ENCODE measurements at regions not wholly inside any gene's neighbourhood (a gene's known extent, or its start where the extent isn't known, plus 50 kb on each side); places are given as distances from the start of the nearest gene placed in this dataset.

DNA sequence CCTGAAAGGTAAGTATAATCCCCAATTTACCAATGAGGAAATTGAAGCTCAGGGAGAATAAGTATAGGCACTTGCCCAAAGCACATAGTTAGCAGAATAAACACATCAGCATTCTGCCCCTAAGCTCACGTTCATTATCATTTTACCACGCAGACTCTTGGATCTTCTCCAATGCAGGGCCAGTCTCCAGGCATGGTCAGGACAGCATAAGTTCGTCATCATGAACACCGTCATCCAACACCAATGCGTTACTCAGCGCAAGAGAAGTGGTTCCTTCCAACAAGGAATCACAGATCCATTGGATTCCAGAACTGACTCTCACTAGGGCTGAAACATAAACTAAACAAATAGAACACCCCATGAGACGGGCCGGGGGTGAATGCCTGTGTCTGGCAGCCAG, 86.5 kb upstream of the GPM6B start:
- no peak for DNase-seq (ENCODE audit: low read depth)

DNA sequence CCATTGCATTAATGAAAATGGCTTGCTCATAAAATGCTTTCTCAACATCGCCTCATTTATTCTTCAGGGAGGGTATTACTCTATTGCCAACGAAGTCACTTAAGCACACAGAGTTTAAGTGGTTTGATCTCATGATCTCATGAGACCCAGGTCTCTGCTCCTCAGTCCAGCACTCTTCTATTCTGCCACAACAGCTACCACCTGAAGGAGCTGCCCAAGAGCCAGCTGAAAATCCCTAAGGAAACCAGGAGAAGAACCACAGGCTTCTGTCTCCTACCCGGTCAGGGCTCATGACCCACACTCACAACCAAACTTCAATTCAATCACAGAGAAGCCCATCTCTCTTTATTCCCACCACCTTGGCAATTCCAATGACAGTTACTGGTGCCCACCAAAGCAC, 85.5 kb upstream of the GPM6B start:
- DNase-seq (ENCODE audit: low read depth): no peak

DNA sequence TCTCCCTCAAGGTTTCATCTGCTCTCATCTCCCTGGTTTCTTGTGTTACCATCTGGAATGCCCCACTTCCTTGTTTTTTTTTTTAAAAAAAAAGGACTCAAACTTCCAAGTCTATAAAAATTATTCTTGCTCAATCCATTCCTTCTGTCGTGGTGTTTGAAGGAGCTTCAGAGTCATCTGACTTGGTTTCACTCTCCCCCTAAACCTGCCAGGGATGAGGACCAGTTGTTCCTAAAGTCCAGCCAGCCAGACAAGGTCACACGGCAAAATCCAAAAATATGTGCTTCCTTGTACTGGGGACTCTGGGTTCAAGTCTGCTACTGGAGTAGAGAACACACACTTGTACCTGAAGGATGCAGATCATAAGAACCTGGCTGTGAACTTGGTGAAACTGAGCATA, 84.5 kb upstream of the GPM6B start:
- no peak for DNase-seq (ENCODE audit: low read depth)

DNA sequence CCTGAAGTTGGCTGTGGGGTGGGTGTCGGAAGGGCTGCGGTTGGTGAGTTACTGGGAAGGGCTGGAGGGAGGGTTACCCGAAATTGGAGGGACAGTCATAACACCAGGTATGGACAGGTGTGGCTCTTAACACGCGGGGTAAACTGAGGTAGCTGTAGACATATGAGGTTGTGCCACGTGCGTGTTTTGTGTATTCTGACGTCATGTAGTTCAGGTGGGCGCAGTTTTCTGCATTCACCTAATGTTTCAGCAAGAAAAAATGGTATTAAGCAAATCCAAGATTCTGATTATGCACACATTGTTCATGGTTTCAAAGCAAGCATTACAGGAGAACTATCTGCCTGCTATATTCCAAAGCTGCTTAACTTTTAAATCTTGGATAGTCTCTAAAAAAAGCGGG, 83.5 kb upstream of the GPM6B start:
- DNase-seq (ENCODE audit: low read depth): no peak

DNA sequence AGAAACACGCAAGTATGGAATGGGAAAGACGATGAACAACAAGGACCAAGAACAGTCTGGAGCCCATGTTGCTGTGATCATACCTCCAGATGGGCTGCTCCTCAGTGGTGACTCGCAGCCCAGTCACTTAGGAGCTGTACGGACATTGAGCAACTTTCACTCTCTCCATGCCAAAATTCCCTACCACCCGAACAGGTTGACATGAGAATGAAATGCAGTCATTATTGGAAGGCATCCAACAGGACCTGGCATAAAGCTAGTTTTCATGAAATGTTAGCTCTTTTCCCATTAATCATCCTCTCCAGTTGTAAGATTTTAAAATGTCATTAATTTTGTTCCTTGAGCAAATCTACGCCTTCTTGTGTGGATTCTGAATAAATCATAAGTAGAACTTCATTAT, 82.7 kb upstream of the GPM6B start:
- DNase-seq (ENCODE audit: low read depth): peak; percentile 91

DNA sequence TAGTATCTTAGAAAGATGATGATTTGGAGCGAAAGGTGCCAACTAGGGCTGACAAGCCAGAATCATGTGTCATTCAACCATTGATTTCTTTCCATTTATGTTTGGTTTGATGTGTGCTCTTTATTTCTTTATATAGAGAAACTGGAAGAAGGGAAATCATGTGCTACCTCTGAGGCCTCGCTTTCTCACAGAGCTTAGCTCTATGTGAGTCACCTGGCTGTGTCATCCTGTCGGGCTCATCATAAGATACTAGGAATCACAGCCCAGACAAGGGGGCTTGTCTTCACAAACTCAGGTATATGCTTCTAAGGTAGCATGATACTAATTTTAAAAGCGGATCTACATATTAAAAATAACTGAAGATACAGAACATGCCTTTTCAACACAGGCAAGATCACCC, 81.7 kb upstream of the GPM6B start:
- peak; percentile 65 for DNase-seq (ENCODE audit: low read depth)

DNA sequence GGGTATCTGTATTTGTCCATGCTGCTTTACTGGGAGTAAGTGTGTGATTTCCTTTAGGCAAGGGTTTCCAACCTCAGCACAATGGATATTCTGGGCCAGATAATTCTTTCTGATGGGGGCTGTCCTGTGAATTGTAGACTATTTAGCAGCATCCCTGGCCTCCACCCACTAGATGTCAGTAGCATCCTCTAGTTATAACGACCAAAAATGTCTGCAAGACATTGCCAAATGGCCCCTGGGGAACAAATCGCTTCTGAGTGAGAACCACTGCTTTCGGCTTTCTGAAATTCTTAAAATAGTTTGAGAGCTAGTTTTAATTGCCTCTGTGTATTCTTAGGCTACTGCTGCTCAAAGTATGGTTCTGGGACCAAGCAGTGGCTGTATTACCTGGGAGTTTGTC, 81.2 kb upstream of the GPM6B start:
- DNase-seq (ENCODE audit: low read depth): peak; percentile 38

DNA sequence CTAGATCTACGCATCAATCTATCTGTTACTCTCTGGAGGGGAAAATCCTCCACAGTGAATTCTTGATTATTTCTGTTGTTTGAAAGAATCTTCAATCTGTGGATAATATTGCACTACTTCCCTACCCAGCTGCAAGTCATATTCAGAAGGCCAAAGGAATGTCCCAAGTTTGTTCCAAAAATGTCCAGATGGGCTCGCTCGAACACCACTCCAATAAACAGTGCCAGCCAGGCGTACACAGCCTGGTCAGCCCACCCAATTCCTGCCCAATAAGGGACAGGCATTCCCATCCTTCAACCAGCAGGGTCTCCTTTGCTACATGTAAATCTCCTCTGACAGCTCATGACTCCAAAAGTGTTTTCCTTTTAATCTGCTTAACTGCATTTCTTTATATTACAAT, 80.7 kb upstream of the GPM6B start:
- DNase-seq (ENCODE audit: low read depth): no peak

DNA sequence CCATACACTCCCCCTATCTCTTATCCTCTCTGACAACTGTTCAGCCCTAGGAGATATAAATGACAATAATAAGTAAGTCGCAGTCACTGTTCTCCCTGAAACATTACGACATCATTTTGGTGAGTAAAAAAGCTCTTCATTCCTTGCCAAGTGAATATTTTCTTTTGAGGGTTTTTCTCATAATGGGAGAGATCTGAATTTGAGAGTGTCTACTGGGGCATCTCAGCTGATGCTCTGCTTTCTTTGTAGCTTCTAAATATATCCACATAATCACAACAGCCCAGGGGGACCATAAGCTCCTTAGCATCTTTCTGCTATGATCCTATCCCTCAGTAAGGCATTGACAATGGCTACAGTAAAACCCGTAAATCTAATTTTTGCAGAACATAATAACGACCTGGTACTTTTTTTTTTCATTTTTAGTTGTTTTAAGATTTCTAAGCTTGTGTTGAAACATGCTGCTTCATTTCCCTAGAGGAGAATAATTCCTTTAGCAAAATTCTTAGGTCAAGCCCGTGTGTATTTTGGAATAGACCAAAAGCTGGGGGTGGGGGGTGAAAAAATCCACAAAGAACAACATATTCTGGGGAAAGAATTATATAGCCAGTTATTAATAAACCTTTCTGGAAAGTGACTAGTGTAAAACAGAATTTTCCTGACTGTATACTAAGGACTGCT, 78.1 kb upstream of the GPM6B start:
- DNase-seq (ENCODE audit: low read depth): peak; percentile 10

DNA sequence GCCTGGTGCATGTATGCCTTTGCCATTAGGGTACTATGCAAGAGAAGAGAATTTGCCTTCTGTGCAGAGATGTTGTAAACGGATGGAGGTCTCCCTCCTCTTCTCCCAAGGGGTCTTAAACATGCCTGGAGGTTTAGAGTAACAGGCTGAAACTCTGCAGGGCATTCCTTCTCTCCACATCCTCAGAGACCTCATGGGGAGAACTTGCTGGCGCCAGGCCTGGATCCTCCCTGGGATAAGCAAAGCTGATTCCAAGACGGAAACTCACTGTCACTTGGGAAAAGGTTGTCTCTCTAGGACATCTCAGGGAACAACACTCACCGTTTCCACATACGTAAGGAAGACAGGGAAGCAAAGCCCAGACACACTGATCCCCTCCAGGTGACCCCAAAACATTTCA, 76.9 kb upstream of the GPM6B start:
- no peak for DNase-seq (ENCODE audit: low read depth)

DNA sequence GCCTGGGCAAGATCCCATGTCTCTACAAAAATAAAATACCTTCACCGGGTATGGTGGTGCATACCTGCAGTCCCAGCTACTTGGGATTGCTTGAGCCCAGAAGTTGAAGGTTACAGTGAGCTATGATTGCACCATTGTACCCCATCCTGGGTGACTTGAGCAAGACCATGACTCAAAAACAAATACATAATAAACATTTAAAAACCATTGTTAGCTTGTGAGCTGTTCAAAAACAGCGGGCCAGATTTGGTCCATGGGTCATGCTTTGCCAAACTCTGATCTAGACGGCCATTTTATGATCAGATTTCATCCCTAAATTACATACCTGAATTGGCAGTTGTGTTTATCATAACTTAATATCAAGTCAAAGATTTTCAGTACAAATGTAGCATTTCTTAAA, 76.0 kb upstream of the GPM6B start:
- peak; percentile 19 for DNase-seq (ENCODE audit: low read depth)

DNA sequence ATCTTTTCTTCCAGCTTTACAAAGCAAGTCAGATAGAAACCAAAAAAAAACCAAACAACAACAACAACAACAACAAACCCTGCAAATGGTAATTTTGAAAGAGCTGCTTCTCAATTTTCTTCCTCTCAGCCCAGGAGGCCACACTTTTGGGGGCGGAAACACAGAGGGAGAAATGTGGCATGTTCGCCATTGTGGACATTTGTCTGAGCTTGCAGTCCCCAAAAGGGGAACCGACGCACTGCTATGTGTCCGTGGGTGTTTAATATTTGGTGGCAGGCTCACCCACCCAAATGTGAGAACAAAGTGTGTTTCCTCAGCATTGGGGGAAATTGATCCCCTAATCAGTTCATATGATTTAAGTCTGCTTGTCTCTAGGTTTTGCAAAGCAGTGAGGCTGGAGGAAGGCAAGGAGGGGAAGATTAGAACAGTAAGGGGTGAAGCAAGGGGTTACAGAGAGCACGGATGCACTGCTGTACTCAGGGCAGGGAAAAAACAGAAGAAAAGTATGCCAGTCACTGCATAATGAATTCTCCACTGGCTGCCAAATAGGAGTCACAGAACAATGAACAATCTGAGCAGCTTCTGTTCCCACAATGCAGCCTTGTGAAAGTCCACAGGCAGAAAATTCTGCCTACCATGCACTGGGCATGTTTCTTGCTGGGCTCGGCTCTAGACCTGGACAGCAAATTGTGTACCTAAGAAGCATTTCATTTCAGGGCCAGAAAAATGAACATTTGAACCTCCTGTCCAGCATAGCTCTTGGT, 74.7 kb upstream of the GPM6B start:
- no peak for DNase-seq (ENCODE audit: low read depth)

DNA sequence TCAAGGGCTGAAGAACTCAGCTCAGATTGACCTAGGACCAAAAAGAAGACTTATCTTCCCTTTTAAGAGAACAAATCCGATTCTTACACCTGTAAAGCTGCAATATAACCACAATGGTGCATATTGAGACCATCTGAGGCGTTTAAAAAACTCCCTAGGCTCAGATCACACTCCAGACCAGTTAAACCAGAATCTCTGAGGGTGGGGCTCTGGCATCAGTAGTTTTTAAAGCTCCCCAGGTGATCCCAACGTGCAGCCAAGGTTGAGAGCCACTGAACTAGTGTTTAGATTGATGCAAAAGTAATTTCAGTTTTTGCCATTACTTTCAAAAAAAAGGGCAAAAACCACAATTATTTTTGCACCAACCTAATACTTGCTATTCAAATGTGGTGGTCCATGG, 73.9 kb upstream of the GPM6B start:
- no peak for DNase-seq (ENCODE audit: low read depth)

DNA sequence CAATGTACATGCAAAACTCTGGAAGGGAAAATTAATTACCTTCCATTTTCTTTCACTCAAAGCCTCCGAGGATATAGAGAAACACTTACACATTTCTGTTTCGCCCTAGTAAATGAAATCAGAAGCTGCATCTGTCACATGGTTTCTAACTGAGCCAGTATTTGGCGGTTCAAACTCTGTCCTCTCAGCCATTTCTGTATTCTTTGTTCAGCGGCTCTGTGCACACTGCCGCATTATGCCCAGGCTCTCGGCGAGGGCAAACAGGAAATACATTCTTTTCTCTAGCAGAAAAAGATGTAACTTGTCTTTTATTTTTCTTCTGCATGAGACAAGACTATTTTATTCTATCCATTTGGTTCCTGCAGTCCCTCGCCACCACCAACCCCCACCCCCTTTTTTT, 71.4 kb upstream of the GPM6B start:
- DNase-seq (ENCODE audit: low read depth): peak; percentile 14

DNA sequence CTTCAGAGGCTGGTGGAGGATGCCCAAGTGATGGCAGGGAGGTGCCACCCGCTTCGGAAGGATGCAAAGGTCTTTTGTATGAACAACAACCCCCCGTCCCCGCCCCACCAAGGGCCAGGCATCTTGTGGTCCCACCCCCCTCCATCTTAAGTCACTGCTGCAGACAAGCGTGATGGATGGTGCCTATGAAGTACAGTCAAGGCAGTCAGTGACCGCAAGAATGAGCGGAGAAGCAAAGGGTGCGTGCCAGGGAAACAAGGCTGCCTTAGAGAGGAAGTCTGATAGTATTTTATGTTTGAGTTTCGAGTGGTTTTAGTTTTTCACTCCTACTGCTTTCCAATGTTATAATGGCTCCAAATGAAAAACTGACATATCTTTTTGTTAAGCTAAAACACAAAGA, 68.7 kb upstream of the GPM6B start:
- DNase-seq (ENCODE audit: low read depth): no peak

DNA sequence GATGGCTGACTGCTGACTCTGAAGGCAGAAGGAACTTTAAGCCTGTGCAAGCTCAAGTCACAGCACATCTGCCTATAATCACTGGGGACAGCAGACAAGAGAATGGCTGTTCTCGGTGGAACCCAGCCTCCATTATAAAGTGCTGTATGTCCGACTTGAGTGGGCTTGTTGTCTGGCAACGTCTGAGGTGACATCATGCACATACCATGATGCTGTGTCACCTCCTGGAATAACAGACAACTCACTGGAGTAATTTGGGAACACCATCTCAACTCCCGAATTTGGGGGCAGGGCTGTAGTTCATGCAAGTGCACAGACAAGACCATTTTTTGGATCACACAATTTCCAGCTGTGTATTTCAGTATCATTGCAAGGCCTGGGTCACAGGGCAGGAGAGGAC, 59.8 kb upstream of the GPM6B start:
- DNase-seq (ENCODE audit: low read depth): peak; percentile 35

DNA sequence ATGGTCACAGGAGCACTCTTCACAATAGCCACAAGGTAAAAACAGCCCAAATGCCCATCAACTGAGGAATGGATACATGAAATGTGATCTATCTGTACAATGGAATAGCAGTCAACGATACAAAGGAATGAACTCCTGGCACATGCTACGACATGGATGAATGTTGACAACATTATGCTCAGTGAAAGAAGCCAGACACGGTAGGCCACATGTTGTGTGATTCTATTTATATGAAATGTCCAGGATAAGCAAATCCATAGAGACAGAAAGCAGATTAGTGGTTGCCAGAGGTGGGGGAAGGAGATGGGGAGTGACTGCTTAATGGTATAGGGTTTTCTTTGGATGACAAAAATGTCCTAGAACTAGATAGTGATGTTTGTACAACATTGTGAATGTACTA, 58.7 kb upstream of the GPM6B start:
- no peak for DNase-seq (ENCODE audit: low read depth)

DNA sequence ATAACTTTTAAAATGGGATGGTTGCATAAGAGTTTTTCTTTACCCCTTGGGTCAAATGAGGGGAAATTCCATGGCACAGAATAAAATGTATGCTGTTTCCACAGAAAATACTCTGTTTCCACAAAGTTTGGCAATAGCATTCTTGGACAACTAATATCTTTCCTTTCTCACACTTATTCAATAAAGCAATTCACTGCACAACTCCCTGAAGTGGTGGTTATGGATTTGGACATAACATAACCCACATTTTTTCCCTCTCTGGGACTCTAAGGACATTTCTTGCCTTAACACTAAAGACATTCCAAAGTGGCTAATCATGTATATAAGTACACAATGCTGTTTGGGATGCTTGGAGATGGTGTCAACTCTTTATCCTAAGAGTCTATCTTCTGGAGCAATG, 51.7 kb upstream of the GPM6B start:
- peak; percentile 54 for DNase-seq (ENCODE audit: low read depth)

All from iris pigment epithelial cell (primary cell).